ENCODE measurements at regions not wholly inside any gene's neighbourhood (a gene's known extent, or its start where the extent isn't known, plus 50 kb on each side); places are given as distances from the start of the nearest gene placed in this dataset.

GRCh38 chr3:182585532-182586150, 207.7 kb upstream of the ATP11B start:
- no peak for DNase-seq (ENCODE audit: low read depth)

GRCh38 chr3:182592747-182593146, 200.6 kb upstream of the ATP11B start:
- no peak for DNase-seq (ENCODE audit: low read depth)

- no peak for DNase-seq (ENCODE audit: low read depth)
Measured at GRCh38 chr3:182596676-182597410, 196.5 kb upstream of the ATP11B start.

GRCh38 chr3:182597621-182598041, 195.7 kb upstream of the ATP11B start:
- DNase-seq (ENCODE audit: low read depth), result no peak

- DNase-seq (ENCODE audit: low read depth), result no peak
Measured at GRCh38 chr3:182601597-182601996, 191.7 kb upstream of the ATP11B start.

DNA sequence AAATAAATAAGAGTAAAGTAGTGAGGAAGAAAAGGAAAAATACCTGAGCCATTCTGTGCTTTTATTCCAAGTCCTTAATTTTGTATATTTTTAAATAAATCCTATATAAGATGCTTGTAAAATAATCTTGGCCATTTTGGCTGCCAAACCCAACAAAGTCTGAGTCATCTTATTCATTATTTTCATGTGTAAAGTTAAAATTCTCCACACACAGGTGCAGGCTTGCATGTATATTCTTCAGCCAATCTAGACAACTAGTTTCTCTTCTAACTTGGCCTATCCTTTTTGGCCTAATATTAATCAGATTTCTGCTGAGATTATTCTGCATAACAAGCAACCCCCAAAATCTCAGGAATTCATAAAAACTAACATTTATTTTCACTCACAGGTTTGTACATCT, 189.8 kb upstream of the ATP11B start:
- DNase-seq (ENCODE audit: low read depth), result no peak

DNA sequence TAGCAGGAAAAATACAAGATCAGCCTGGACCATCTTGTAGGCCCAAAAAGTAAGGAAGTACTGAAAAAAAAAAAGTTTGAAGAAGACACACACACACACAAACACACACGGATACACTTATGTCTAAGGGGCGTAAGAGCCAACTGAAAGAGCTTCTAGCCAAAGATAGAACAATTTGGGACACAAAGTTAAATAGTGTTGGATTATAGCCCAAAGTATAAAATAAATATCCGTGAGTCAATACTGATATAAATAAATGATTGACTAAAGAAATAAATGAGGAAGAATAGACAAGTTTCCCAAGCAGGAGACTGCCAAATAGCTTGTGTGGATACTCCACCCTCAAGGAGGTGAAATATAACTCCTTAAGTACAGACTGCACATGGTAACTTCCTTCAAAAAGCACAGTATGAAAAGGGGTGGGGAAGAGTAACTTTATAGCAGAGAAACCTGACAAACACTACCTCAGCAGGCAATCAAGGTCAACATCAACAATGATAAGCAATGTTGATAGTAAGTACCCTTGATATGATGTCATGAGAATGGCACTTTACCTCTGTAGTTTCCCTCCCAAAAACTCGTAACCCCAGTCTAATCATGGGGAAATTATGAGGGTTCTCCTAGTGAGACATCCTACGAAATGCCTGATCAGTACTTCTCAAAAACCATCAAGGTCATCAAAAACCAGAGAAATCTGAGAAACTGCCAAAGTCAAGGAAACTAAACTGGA, 187.3 kb upstream of the ATP11B start:
- no peak for DNase-seq (ENCODE audit: low read depth)

- no peak for DNase-seq (ENCODE audit: low read depth)
Measured at GRCh38 chr3:182606905-182607504, 186.3 kb upstream of the ATP11B start.

- DNase-seq (ENCODE audit: low read depth), result no peak
Measured at GRCh38 chr3:182608832-182609231, 184.5 kb upstream of the ATP11B start.

GRCh38 chr3:182609575-182610156, 183.6 kb upstream of the ATP11B start:
- DNase-seq (ENCODE audit: low read depth), result no peak

DNA sequence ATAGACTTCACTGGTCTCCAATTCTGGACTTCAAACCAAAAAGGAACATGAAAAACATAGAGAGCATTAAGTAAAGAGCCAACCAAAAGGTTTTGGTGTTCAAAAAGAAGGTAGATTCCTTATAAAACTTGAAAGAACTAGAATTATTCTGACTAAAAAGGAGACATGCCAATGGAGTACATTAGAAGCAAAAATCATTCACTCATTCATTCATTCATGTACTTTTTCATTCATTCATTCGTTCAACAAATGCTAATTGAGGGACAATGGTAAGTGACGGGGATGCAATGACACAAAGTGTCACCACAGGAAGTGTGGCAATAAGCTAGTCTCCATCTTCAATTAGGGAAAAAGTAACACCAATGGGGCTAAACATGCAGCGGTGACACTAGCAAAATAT, 181.0 kb upstream of the ATP11B start:
- DNase-seq (ENCODE audit: low read depth), result no peak

- DNase-seq (ENCODE audit: low read depth), result no peak
Measured at GRCh38 chr3:182617500-182617899, 175.8 kb upstream of the ATP11B start.

DNA sequence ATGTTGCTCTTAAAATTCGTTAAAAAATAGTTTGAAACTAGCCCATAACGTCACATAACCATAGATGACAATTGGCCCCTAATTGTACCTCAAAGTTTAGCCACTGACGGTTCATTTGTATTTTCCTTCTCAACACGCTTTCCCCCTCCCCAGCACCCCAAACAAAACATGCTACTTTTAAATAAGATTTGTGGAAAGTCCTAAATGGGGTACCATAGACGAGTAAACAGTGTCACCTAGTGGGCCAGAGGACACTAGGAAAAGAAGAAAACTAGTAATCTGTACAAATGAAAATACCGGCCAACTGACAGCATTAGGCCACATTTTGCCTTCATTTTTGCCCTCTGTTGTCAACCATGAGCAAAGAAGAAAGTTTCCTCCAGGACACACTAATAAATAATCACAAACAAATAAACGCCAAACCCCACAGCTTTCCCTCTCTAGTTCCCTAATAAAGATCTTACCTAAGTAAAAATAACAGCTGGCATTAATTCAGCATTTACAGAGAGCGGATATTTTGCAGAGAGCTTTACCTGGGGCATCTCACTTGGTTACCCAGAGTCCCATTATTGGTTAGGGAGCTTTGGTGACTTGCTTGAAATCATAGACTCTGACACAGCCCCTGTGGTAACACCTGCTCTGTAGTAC, 175.1 kb upstream of the ATP11B start:
- no peak for DNase-seq (ENCODE audit: low read depth)

DNA sequence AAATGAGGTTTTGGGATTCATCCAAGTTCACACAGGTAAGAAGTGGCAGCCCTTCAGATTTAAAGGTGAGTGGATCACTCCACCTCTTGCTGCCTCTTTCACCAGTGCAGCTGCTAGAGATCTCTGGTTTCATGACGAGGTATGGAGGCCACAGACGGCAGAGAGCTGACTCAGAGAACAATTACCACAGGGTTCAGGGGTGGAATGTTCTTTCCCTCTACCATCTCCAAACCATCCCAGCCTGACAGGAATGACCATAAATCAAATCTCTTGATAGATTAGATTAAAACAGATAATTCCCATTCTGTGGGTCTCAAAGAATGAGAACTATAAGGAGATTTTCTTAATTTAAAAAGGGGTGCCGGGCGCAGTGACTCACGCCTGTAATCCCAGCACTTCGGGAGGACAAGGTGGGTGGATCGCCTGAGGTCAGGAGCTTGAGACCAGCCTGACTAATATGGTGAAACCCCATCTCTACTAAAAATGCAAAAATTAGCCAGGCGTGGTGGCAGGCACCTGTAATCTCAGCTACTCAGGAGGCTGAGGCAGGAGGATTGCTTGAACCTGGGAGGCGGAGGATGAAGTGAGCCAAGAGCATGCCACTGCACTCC, 174.2 kb upstream of the ATP11B start:
- DNase-seq (ENCODE audit: low read depth), result no peak

DNA sequence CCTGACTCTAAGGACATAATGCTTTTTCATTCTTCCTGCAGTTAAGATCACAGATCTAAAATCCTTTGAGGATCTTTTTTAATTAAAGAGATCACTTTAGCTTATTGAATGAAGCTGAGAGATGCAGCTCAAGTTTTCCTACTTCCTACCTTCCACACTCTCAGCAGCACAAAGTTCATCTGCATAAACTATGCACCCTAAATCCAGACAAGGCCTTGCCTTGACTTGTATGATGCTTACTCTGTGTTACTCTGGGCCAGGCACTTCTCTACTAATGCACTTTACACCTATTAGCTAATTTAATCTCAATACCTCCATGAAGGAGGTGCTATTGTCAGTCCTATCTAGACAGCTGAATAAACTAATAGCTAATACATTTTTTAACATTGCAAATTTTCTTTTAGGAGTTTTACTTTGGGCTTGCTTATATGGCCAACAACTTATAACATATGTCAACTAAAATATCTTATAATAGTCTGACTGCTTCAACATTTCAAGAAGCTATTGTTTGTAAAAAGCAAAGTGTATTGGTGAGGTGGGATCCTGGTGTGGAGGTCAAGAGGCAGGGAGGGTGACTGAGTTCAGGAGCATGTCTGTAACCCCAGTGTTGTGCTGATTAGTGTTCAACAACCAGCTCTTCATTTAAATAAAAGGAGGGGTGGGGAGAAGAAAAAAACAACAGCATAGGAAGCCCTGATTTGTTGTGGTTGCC, 172.4 kb upstream of the ATP11B start:
- DNase-seq (ENCODE audit: low read depth), result no peak

DNA sequence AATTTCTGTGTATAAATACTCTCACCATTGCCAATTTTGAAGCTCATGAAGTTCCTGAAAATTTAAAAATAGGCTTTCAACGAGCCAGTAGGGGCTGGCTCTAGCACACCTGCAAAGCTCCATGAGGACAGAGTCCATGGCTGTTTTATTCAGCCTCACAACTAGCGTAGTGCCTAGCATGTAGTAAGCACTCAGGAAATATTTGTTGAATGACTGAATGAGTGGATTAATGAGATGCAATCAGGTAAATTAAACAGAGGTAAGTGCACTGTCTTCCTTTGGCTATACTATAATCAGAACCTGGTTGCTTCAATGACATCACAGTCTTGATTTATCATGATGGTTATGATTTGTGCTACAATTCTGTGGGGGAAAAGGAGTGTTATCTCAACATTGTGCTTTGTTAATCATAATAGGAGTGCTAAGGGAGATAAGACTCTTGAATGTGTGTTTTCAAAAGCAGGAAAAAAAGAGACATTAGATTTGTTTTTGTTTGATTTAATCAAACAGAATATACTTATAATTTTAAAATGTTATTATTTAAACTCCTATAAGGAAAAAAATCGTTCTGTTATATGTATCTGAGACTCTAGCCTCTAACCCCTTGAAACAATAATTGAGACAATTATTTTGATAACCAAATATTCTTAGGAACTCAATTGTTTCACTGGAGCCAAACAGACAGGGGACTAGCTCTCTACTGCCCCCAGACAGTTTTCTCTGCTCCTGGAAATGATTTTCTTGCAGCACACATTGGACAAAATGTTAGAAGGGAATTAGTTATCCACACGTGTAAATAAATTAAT, 171.7 kb upstream of the ATP11B start:
- DNase-seq (ENCODE audit: low read depth), result no peak

DNA sequence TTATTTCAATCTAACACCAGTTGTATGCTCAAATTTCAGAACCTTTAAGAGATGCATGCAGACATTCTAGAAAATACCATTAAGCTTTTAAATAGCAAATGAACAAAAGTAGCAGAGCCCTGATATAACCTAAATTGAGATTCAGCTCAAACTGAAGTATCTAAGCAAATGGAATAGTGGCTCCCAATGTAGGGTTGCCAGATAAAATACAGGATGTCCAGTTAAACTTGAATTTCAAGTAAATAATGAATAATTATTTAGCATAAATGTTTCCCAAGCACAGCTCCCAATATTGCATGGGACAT, 171.1 kb upstream of the ATP11B start:
- no peak for DNase-seq (ENCODE audit: low read depth)

DNA sequence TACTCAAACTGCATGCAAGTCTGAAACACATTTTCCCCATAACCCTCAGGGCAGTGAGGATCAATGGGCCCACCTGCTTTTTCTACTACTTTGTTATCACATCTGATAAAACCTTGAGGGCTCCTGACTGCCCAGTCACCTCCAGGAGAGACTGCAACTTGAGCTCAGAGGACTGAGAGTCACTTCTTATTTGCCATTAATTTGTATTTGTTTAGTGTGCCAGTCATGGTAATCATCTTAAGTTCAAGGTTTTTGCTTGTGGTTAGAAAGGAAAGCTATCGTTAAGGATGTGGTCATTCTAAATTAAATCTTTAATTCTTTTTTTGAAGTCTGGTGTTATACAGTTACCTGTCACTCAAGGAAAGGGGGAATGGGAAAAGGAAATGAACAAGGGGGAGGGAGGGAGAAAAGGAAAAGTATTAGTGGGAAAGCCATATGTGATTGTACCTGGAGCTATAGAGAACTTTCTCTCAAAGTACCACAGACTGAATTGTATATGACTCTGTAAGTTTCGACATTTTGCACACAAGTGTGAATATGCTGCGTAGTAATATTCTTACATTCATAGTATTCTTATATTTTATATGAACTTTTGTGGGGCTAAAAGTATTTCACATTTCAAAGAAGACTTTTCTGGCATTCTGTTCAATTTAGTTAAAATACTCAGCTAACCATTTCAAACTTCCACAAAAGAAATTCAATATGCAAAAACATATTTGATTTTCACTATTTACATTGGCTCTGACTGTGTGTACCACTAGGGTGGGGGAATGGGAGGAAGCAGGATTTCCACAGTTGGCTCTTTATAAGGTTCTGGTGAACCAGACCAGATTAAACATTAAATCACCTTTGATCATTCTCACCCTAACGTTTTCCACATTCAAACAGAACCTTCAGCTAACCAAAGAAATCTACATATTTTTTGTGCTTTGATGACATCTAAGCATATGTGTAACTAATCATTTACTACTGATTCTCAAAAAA, 166.5 kb upstream of the ATP11B start:
- DNase-seq (ENCODE audit: low read depth), result no peak

DNA sequence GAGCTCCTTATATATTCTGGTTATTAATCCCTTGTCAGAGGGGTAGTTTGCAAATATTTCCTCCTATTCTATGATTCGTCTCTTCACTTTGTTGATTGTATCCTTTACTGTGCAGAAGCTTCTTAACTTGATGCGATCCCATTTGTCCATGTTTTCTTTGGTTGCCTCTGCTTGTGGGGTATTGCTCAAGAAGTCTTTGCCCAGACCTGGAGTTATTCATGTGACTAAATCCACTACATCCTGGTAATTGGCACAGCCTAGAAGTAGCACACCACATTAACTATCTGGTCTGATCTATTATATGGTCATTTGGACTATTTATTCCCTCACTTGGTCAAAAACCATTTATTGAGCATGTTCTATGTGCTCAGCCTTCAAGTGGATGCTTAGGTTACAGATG, 164.8 kb upstream of the ATP11B start:
- DNase-seq (ENCODE audit: low read depth), result no peak

All from GM04504 (cell line).